Pancreas (tissue), 10 donors: ENCODE measurements at regions not wholly inside any gene's neighbourhood (a gene's known extent, or its start where the extent isn't known, plus 50 kb on each side); places are given as distances from the start of the nearest gene placed in this dataset.

Experiments
- ATAC-seq, 4 donors: fragments of 200-7000 bp; cut with Tn5 transposase; one replicate each; pipeline versions ENCODE4 v1.8.0 to v1.9.1; 2020; ENCODE audit warnings: mild to moderate bottlenecking in 4 of 4, moderate library complexity in 4 of 4
- DNase-seq, 6 donors: peaks; one replicate each; pipeline ENCODE4 v3.0.0-alpha.2; 2020
- FAIRE-seq: peaks from 2 replicates; lab custom pipeline; 2012; peaks lifted over from hg19 to GRCh38; lab: Jason Lieb, UNC
- H3K27ac ChIP-seq, 4 donors: fragments of 200-600 bp; sonication (generic); 1 replicate in 3 of 4; 2 replicates in 1 of 4; pipeline versions ENCODE4 v1.5.0 to v1.8.0; 2020
- H3K27me3 ChIP-seq, 4 donors: fragments of 200-600 bp; one replicate each; pipeline ENCODE4 v1.8.0; 2021
- H3K36me3 ChIP-seq, 3 donors: fragments of 200-600 bp; sonication (generic) in 1 of 3; one replicate each; pipeline versions ENCODE4 v1.5.0 to v1.8.0; 2020 to 2021
- H3K4me1 ChIP-seq, 3 donors: fragments of 200-600 bp; one replicate each; pipeline ENCODE4 v1.8.0; 2021
- H3K4me3 ChIP-seq, 4 donors: fragments of 200-600 bp; sonication (generic) in 2 of 4; one replicate each; pipeline versions ENCODE4 v1.5.0 to v1.8.0; 2020 to 2021
- H3K9me3 ChIP-seq, 4 donors: fragments of 200-600 bp; one replicate each; pipeline ENCODE4 v1.8.0; 2021
- CTCF ChIP-seq, 4 donors: fragments of 200-600 bp; sonication (generic) in 3 of 4; IDR thresholded peaks; one replicate each; pipeline versions ENCODE4 v1.5.0 to v1.8.0; 2021; ENCODE audit warnings: antibody characterized with exemption in 4 of 4
- WGBS, 2 donors: extraction: QIAGEN DNeasy Blood & Tissue Kit; methylation state at CpG; one replicate each; pipeline ENCODE4 v1.1.7; 2013; 5-methylcytosine and 5-hydroxymethylcytosine counted together
- intact Hi-C, 3 donors: fragments of 100-400 bp; cut with DNase I; formaldehyde crosslinking; loops; one replicate each; pipeline versions ENCODE4 v1.11.1 to v1.14.2; 2022
- donor health status: healthy with polysubstance abuse.
- donor health status: DM: no; HTN: no; CAD: no; lungs with moderate emphysema.
- donor health status: DM: no; HTN: no; CAD: no.
- donor health status: control.
- donor health status: control.
- donor health status: Bipolar disorder and iron deficiency.
- donor health status: DM: yes; HTN: yes; CAD: no.
- donor health status: DM: no; HTN: no; CAD: no.
- donor health status: DM: no; HTN: no; CAD: no.
- donor health status: DM: yes; HTN: yes; CAD: no.

GRCh38 chr15:69517052-69517451 lies 64.4 kb downstream of the RPLP1 start:
- H3K4me3 ChIP-seq, result no peak overlapping the region
- DNase-seq (no peak), ATAC-seq (no peak), FAIRE-seq (no peak)
- no peaks in the 10 kb centered on the region for H3K27me3 ChIP-seq
- 62 to 64% methylated on average over 2 of the region's 2 CpGs for WGBS, 2 donors
- H3K27ac ChIP-seq, result no peak overlapping the region
- H3K4me1 ChIP-seq, result no peaks in the 10 kb centered on the region
- no peak for TF ChIP-seq CTCF (IDR thresholded peaks at IDR 0.05)
- H3K36me3 ChIP-seq, result no peaks in the 10 kb centered on the region
- intact Hi-C loops, result no loop called here
- no peaks in the 10 kb centered on the region for H3K9me3 ChIP-seq

GRCh38 chr15:69518806-69519205 lies 66.2 kb downstream of the RPLP1 start:
- 63 to 76% methylated on average over 2 of the region's 2 CpGs for WGBS, 2 donors
- Histone ChIP-seq H3K27me3 (no peaks in the 10 kb centered on the region), H3K4me3 (no peak overlapping the region), H3K9me3 (no peaks in the 10 kb centered on the region), H3K4me1 (no peaks in the 10 kb centered on the region), H3K36me3 (no peaks in the 10 kb centered on the region), H3K27ac (no peak overlapping the region)
- no peak for TF ChIP-seq CTCF (IDR thresholded peaks at IDR 0.05)
- DNase-seq (no peak), FAIRE-seq (no peak), ATAC-seq (no peak)
- intact Hi-C loops, result no loop called here

GRCh38 chr15:69520067-69520466 lies 67.4 kb downstream of the RPLP1 start:
- Histone ChIP-seq H3K27me3 (no peaks in the 10 kb centered on the region), H3K4me1 (no peaks in the 10 kb centered on the region), H3K27ac (no peak overlapping the region), H3K4me3 (no peak overlapping the region), H3K36me3 (no peaks in the 10 kb centered on the region), H3K9me3 (no peaks in the 10 kb centered on the region)
- FAIRE-seq (no peak), ATAC-seq (no peak), DNase-seq (no peak)
- TF ChIP-seq CTCF (IDR thresholded peaks at IDR 0.05), result no peak
- intact Hi-C loops, result loop anchor here in 1 of 3 donors (10.0 kb wide), 1 partner anchor 375 kb away; no protein-coding TSS in a partner anchor
- WGBS, 2 donors, result 33 to 50% methylated on average over 1 of the region's 1 CpG

- 86 to 88% methylated on average over 2 of the region's 2 CpGs for WGBS, 2 donors
- H3K27me3 ChIP-seq, result no peaks in the 10 kb centered on the region
- ATAC-seq (peak in 2 of 4 donors; percentile 38 to 39), DNase-seq (no peak), FAIRE-seq (no peak)
- TF ChIP-seq CTCF (IDR thresholded peaks at IDR 0.05), result no peak
- no peaks in the 10 kb centered on the region for H3K36me3 ChIP-seq
- no peak overlapping the region for H3K4me3 ChIP-seq
- no peaks in the 10 kb centered on the region for H3K9me3 ChIP-seq
- intact Hi-C loops, result loop anchor here in 1 of 3 donors (10.0 kb wide), 1 partner anchor 372 kb away; no protein-coding TSS in a partner anchor
- H3K27ac ChIP-seq, result no peak overlapping the region
- H3K4me1 ChIP-seq, result no peaks in the 10 kb centered on the region
Observed at GRCh38 chr15:69522361-69522760, 69.7 kb downstream of the RPLP1 start.
